GM19372 (cell line): ENCODE measurements at regions not wholly inside any gene's neighbourhood (a gene's known extent, or its start where the extent isn't known, plus 50 kb on each side); places are given as distances from the start of the nearest gene placed in this dataset.
A peak's percentile ranks its signal among the peaks of the same experiment; 100 is the strongest.
"Not testable (repeated sequence)": the region's sequence is repeated elsewhere in the genome, so short reads cannot be mapped to it uniquely, and the experiment has no call there.

Source experiments
- ATAC-seq: cut with Tn5 transposase; IDR thresholded peaks from one replicate; pipeline ENCODE4 v1.9.1; 2021; ENCODE audit warnings: mild to moderate bottlenecking, low read depth, moderate library complexity; ENCODE audit not compliant: unreplicated experiment

- no peak for ATAC-seq
Measured at GRCh38 chr9:16052757-16053530, 500.1 kb downstream of the CCDC171 start.

GRCh38 chr9:16057541-16057940, 504.7 kb downstream of the CCDC171 start:
- ATAC-seq, result no peak

- no peak for ATAC-seq
Measured at GRCh38 chr9:16058131-16058549, 505.3 kb downstream of the CCDC171 start.

- peak; percentile 45 for ATAC-seq
Measured at GRCh38 chr9:16060436-16061129, 507.7 kb downstream of the CCDC171 start.

- ATAC-seq, result no peak
Measured at GRCh38 chr9:16062542-16063240, 509.8 kb downstream of the CCDC171 start.

- ATAC-seq, result no peak
Measured at GRCh38 chr9:16063241-16063591, 510.4 kb downstream of the CCDC171 start.

GRCh38 chr9:16064771-16065170, 511.9 kb downstream of the CCDC171 start:
- ATAC-seq, result no peak

- not testable (repeated sequence) for ATAC-seq
Measured at GRCh38 chr9:16066201-16066600, 513.4 kb downstream of the CCDC171 start.

GRCh38 chr9:16068476-16068875, 515.6 kb downstream of the CCDC171 start:
- ATAC-seq, result no peak

GRCh38 chr9:16069249-16069648, 516.4 kb downstream of the CCDC171 start:
- no peak for ATAC-seq

- ATAC-seq, result no peak
Measured at GRCh38 chr9:16069671-16070454, 517.0 kb downstream of the CCDC171 start.

GRCh38 chr9:16070455-16071145, 517.8 kb downstream of the CCDC171 start:
- no peak for ATAC-seq

GRCh38 chr9:16071400-16071799, 518.6 kb downstream of the CCDC171 start:
- no peak for ATAC-seq

GRCh38 chr9:16074963-16075362, 522.1 kb downstream of the CCDC171 start:
- no peak for ATAC-seq

- ATAC-seq, result no peak
Measured at GRCh38 chr9:16075696-16076095, 522.9 kb downstream of the CCDC171 start.

- no peak for ATAC-seq
Measured at GRCh38 chr9:16076511-16076910, 523.7 kb downstream of the CCDC171 start.

- ATAC-seq, result no peak
Measured at GRCh38 chr9:16082796-16083195, 530.0 kb downstream of the CCDC171 start.

- no peak for ATAC-seq
Measured at GRCh38 chr9:16085167-16085726, 532.4 kb downstream of the CCDC171 start.

GRCh38 chr9:16090907-16091629, 538.2 kb downstream of the CCDC171 start:
- ATAC-seq, result no peak
